ENCODE measurements at regions not wholly inside any gene's neighbourhood (a gene's known extent, or its start where the extent isn't known, plus 50 kb on each side); places are given as distances from the start of the nearest gene placed in this dataset.

- TF ChIP-seq, protein P1, sequence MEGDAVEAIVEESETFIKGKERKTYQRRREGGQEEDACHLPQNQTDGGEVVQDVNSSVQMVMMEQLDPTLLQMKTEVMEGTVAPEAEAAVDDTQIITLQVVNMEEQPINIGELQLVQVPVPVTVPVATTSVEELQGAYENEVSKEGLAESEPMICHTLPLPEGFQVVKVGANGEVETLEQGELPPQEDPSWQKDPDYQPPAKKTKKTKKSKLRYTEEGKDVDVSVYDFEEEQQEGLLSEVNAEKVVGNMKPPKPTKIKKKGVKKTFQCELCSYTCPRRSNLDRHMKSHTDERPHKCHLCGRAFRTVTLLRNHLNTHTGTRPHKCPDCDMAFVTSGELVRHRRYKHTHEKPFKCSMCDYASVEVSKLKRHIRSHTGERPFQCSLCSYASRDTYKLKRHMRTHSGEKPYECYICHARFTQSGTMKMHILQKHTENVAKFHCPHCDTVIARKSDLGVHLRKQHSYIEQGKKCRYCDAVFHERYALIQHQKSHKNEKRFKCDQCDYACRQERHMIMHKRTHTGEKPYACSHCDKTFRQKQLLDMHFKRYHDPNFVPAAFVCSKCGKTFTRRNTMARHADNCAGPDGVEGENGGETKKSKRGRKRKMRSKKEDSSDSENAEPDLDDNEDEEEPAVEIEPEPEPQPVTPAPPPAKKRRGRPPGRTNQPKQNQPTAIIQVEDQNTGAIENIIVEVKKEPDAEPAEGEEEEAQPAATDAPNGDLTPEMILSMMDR (IDR thresholded peaks at IDR 0.05; ENCODE audit: low read depth, low read length, missing input control) = no peak
- TF ChIP-seq RXRA (IDR thresholded peaks at IDR 0.05) = no peak
These were observed 328.7 kb upstream of the PPARGC1A start for GRCh38 chr4:24218566-24218965.
